AG10803 (cell line): ENCODE measurements at regions not wholly inside any gene's neighbourhood (a gene's known extent, or its start where the extent isn't known, plus 50 kb on each side); places are given as distances from the start of the nearest gene placed in this dataset.
"Not testable (repeated sequence)": the region's sequence is repeated elsewhere in the genome, so short reads cannot be mapped to it uniquely, and the experiment has no call there.

Source experiments
- DNase-seq: peaks from one replicate; pipeline ENCODE4 v3.0.0; 2010; ENCODE audit warnings: low read depth
- H3K4me3 ChIP-seq: 2 replicates; pipeline ENCODE4 v1.5.1; 2011; ENCODE audit warnings: mild to moderate bottlenecking, low read length, control low read depth
- TF ChIP-seq, protein P1 (sequence below): conservative IDR thresholded peaks from 2 replicates; pipeline ENCODE4 v1.5.1; 2011; ENCODE audit warnings: mild to moderate bottlenecking, low read length, control low read depth, inconsistent platforms

DNA sequence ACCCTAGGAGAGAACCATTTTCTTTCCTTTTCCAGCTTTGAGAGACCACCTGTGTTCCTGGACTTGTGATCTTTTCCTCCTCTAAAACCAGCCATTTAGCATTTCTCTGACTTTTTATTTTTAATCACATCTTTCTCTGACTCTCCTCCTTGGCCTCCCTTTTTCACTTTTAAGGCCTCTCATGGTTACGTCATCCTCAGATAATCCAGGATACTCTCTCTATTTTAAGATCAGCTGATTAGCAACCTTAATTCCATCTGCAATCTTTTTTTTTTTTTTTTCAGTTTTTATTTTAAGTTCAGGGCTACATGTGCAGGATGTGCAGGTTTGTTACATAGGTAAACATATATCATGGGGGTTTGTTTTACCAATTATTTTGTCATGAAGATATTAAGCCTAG is 54.0 kb downstream of the RFPL4B start:
- no peak for DNase-seq
- TF ChIP-seq, protein P1, sequence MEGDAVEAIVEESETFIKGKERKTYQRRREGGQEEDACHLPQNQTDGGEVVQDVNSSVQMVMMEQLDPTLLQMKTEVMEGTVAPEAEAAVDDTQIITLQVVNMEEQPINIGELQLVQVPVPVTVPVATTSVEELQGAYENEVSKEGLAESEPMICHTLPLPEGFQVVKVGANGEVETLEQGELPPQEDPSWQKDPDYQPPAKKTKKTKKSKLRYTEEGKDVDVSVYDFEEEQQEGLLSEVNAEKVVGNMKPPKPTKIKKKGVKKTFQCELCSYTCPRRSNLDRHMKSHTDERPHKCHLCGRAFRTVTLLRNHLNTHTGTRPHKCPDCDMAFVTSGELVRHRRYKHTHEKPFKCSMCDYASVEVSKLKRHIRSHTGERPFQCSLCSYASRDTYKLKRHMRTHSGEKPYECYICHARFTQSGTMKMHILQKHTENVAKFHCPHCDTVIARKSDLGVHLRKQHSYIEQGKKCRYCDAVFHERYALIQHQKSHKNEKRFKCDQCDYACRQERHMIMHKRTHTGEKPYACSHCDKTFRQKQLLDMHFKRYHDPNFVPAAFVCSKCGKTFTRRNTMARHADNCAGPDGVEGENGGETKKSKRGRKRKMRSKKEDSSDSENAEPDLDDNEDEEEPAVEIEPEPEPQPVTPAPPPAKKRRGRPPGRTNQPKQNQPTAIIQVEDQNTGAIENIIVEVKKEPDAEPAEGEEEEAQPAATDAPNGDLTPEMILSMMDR = no peak
- H3K4me3 ChIP-seq = no peak overlapping the region

GRCh38 chr6:112407101-112407590 is 60.0 kb downstream of the RFPL4B start:
- TF ChIP-seq, protein P1 = no peak
- no peak overlapping the region for H3K4me3 ChIP-seq
- no peak for DNase-seq

GRCh38 chr6:112408522-112408921 is 61.4 kb downstream of the RFPL4B start:
- TF ChIP-seq, protein P1 = no peak
- no peak for DNase-seq
- H3K4me3 ChIP-seq = no peak overlapping the region

- TF ChIP-seq, protein P1 = no peak
These were observed 62.2 kb downstream of the RFPL4B start for GRCh38 chr6:112409311-112409710.

DNA sequence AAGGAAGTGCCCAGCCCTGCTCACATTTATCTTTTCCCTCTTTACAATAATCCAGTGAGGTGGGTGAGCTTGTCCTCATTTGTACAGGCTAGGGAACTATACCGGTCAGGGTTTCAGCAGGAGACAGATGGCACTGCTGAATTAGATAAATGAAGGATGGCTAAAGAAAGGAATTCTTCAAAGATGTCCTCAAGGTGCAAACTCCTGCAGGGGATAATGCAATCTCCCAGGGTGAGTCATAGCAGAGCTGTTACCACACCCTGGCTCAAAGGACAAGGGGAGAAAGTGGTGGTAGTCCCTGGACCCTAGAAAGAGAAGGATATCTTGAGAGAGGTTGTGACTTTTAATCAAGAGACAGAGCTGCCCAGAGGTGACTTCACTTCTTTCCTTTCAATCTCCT is 66.7 kb downstream of the RFPL4B start:
- no peak overlapping the region for H3K4me3 ChIP-seq
- TF ChIP-seq, protein P1 = no peak
- no peak for DNase-seq

More at GRCh38 chr6:112409311-112409710, 62.2 kb downstream of the RFPL4B start:
- peak; percentile 20 for DNase-seq
- no peak overlapping the region for H3K4me3 ChIP-seq

GRCh38 chr6:112415366-112415765 is 68.2 kb downstream of the RFPL4B start:
- TF ChIP-seq, protein P1 = no peak
- no peak overlapping the region for H3K4me3 ChIP-seq
- peak; percentile 20 for DNase-seq

- TF ChIP-seq, protein P1 = no peak
- no peak overlapping the region for H3K4me3 ChIP-seq
- DNase-seq = peak; percentile 92
These were observed 69.7 kb downstream of the RFPL4B start for GRCh38 chr6:112416866-112417265.

- H3K4me3 ChIP-seq, DNase-seq: not testable (repeated sequence)
These were observed 79.9 kb downstream of the RFPL4B start for GRCh38 chr6:112427011-112427410.
